Neural crest cell (in vitro differentiated cells): ENCODE measurements at regions not wholly inside any gene's neighbourhood (a gene's known extent, or its start where the extent isn't known, plus 50 kb on each side); places are given as distances from the start of the nearest gene placed in this dataset.
"Not testable (repeated sequence)": the region's sequence is repeated elsewhere in the genome, so short reads cannot be mapped to it uniquely, and the experiment has no call there.

ENCODE experiments used
- DNase-seq: peaks from one replicate; pipeline ENCODE4 v3.0.0; 2021; ENCODE audit warnings: low read depth, mixed read lengths, low spot score
- H3K27ac Mint-ChIP-seq: one replicate; pipeline ENCODE4 v1.8.0; 2021; ENCODE audit warnings: mild to moderate bottlenecking, mixed read lengths; ENCODE audit not compliant: unreplicated experiment
- H3K27me3 Mint-ChIP-seq: 2 replicates; pipeline ENCODE4 v1.8.0; 2021; ENCODE audit warnings: low read depth, mild to moderate bottlenecking, mixed read lengths
- H3K36me3 Mint-ChIP-seq: 2 replicates; pipeline ENCODE4 v1.8.0; 2021; ENCODE audit warnings: low read depth, mild to moderate bottlenecking, mixed read lengths
- H3K4me1 Mint-ChIP-seq: 2 replicates; pipeline ENCODE4 v1.8.0; 2021; ENCODE audit warnings: mixed read lengths
- H3K4me3 Mint-ChIP-seq: one replicate; pipeline ENCODE4 v1.8.0; 2021; ENCODE audit warnings: mild to moderate bottlenecking, mixed read lengths
- H3K9me3 Mint-ChIP-seq: 2 replicates; pipeline ENCODE4 v1.8.0; 2021; ENCODE audit warnings: mixed read lengths
- CTCF ChIP-seq: fragments of 200-600 bp; sonication (generic); conservative IDR thresholded peaks from 2 replicates; pipeline ENCODE4 v1.5.0; 2021; ENCODE audit warnings: antibody characterized with exemption, mild to moderate bottlenecking

DNA sequence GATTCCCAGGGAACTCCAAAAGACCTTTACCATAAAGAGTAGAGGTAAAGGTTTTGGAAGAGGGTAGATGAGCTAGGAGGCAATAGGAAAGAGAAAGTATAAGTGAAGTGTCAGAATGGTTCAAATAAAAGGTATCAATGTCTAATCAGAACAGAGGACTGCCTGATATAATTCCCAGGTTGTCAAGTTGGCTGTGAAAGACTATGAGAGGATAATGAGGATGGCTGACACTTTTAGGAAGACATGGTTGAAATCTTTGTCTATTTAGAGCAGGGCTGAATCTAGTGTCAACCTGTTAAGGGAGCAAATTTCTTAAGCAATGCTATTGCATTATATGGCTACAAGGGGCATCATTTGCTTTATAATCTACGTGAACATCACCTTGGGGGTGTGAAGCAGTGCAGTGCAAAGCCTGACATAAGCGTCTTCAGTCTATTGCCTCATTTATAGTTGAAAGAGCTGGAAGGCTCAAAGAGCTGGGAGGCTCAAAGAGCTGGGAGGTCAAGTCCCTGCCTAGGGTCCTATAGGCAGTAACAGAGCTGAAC lies 308.3 kb upstream of the DEPDC1 start:
- Mint-ChIP-seq H3K27me3 (no peaks in the 10 kb centered on the region), H3K9me3 (peaks cover 3% of the 10 kb centered on the region), H3K4me3 (no peak overlapping the region), H3K36me3 (no peaks in the 10 kb centered on the region), H3K4me1 (peaks cover 6% of the 10 kb centered on the region), H3K27ac (no peak overlapping the region)
- DNase-seq, result no peak
- TF ChIP-seq CTCF, result no peak

GRCh38 chr1:68808351-68808750 lies 311.5 kb upstream of the DEPDC1 start:
- Mint-ChIP-seq H3K27me3 (no peaks in the 10 kb centered on the region), H3K4me3 (no peak overlapping the region), H3K36me3 (no peaks in the 10 kb centered on the region), H3K4me1 (no peaks in the 10 kb centered on the region), H3K27ac (no peak overlapping the region), H3K9me3 (no peaks in the 10 kb centered on the region)
- no peak for DNase-seq
- no peak for TF ChIP-seq CTCF

DNA sequence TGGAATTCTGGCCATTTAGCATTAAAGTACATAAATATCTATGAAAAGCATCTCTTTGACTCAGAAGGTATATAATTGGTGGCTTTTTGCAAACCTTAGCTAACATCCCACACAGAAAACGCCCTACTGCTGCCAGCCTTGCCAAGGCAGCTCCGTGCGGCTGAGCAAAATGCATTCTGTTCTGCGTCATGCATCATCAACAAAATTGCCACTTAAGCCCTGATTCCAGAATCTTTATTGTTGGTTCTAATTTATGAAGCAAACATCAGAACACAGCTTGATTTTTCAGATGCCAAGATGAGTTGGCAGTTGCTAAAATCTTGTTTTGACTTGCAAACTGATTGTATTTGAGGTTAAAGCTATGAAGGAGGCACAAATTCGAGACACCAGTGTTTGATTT lies 314.9 kb upstream of the DEPDC1 start:
- Mint-ChIP-seq H3K27ac (no peak overlapping the region), H3K4me1 (peaks cover 8% of the 10 kb centered on the region), H3K36me3 (no peaks in the 10 kb centered on the region), H3K27me3 (no peaks in the 10 kb centered on the region), H3K9me3 (no peaks in the 10 kb centered on the region), H3K4me3 (no peak overlapping the region)
- no peak for DNase-seq
- TF ChIP-seq CTCF, result no peak

- Mint-ChIP-seq H3K9me3 (no peaks in the 10 kb centered on the region), H3K4me1 (peaks cover 8% of the 10 kb centered on the region), H3K36me3 (no peaks in the 10 kb centered on the region), H3K4me3 (no peak overlapping the region), H3K27ac (no peak overlapping the region), H3K27me3 (no peaks in the 10 kb centered on the region)
- DNase-seq, result no peak
- no peak for TF ChIP-seq CTCF
Measured at GRCh38 chr1:68812333-68812732, 315.5 kb upstream of the DEPDC1 start.

- Mint-ChIP-seq H3K4me1 (peaks cover 8% of the 10 kb centered on the region), H3K27ac (peak overlapping the region; percentile 27)
- no peak for TF ChIP-seq CTCF
Measured at GRCh38 chr1:68814067-68814466, 317.2 kb upstream of the DEPDC1 start.

GRCh38 chr1:68815632-68816031 lies 318.8 kb upstream of the DEPDC1 start:
- TF ChIP-seq CTCF, result no peak
- Mint-ChIP-seq H3K9me3 (no peaks in the 10 kb centered on the region), H3K27ac (no peak overlapping the region), H3K36me3 (no peaks in the 10 kb centered on the region), H3K27me3 (no peaks in the 10 kb centered on the region), H3K4me3 (no peak overlapping the region), H3K4me1 (peaks cover 8% of the 10 kb centered on the region)
- DNase-seq, result no peak

More at GRCh38 chr1:68814067-68814466, 317.2 kb upstream of the DEPDC1 start:
- no peak for DNase-seq
- Mint-ChIP-seq H3K36me3 (no peaks in the 10 kb centered on the region), H3K9me3 (no peaks in the 10 kb centered on the region), H3K27me3 (no peaks in the 10 kb centered on the region), H3K4me3 (no peak overlapping the region)

DNA sequence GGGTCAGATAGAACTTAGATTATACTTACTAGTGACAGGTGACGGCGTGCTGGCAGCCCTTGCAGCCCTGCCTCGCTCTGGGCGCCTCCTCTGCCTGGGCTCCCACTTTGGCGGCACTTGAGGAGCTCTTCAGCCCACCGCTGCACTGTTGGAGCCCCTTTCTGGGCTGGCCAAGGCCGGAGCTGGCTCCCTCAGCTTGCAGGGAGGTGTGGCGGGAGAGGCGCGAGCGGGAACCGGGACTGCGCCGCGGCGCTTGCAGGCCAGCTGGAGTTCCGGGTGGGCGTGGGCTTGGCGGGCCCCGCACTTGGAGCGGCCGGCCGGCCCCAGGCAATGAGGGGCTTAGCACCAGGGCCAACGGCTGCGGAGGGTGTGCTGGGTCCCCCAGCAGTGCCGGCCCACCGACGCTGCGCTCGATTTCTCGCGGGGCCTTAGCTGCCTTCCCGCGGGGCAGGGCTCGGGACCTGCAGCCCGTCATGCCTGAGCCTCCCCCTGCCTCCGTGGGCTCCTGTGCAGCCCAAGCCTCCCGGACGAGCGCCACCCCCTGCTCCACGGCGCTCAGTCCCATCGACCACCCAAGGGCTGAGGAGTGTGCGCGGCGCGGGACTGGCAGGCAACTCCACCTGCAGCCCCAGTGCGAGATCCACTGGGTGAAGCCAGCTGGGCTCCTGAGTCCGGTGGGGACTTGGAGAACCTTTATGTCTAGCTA lies 320.8 kb upstream of the DEPDC1 start:
- DNase-seq, H3K4me1 Mint-ChIP-seq, H3K27ac Mint-ChIP-seq, H3K9me3 Mint-ChIP-seq, H3K36me3 Mint-ChIP-seq, H3K4me3 Mint-ChIP-seq, H3K27me3 Mint-ChIP-seq: not testable (repeated sequence)
